ENCODE measurements at regions not wholly inside any gene's neighbourhood (a gene's known extent, or its start where the extent isn't known, plus 50 kb on each side); places are given as distances from the start of the nearest gene placed in this dataset.

DNA sequence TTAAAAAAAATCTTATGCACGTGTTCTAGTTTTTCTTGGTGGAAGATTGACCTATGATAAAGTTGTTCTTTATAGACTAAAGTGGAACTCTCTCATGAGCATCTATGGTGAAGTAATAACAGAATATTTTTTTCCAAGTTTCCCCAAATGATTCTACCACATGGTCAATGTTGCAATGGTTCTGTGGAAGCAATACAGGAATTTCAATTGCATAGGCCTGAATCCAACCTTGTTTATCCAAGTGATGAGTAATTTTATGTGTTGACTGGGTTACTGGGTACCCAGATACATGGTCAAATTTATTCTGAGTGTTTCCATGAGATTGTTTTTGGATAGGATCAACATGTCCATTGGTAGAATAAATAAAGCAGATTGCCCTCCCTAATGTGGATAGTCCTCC lies 581.5 kb downstream of the MMUT start:
- Histone ChIP-seq H3K18ac (ENCODE audit: insufficient read length, low read depth, low read length) (no peak overlapping the region), H2BK5ac (ENCODE audit: insufficient read length, low read length) (no peak overlapping the region), H4K5ac (ENCODE audit: insufficient read length, low read depth, low read length) (no peak overlapping the region), H3K23me2 (ENCODE audit: insufficient read length, low read depth, low read length, poor library complexity, severe bottlenecking) (no peaks in the 10 kb centered on the region), H3K56ac (ENCODE audit: insufficient read length, low read depth, low read length) (no peak overlapping the region), H3K9ac (ENCODE audit: extremely low read depth, insufficient read length, low read length) (no peak overlapping the region), H4K8ac (replicated peaks; ENCODE audit: insufficient read length, low read depth, low read length) (no peak overlapping the region), H3K79me1 (ENCODE audit: insufficient read depth, low read depth, low read length, poor library complexity, severe bottlenecking) (no peaks in the 10 kb centered on the region), H3K14ac (ENCODE audit: insufficient read depth, low read length) (no peak overlapping the region), H3K79me2 (ENCODE audit: insufficient read depth, low read length) (no peaks in the 10 kb centered on the region), H3K4ac (ENCODE audit: low read depth, low read length) (no peak overlapping the region), H3K27me3 (ENCODE audit: insufficient read depth, low read length) (no peaks in the 10 kb centered on the region), H2BK12ac (ENCODE audit: insufficient read length, low read depth, low read length) (no peak overlapping the region), H2AFZ (ENCODE audit: low read length) (no peak overlapping the region), H3K23ac (ENCODE audit: insufficient read length, low read depth, low read length) (no peak overlapping the region), H3K4me1 (ENCODE audit: insufficient read depth, low read length) (no peaks in the 10 kb centered on the region), H2BK20ac (ENCODE audit: low read depth, low read length, poor library complexity, severe bottlenecking) (no peak overlapping the region), H3K4me2 (ENCODE audit: insufficient read depth, insufficient read length, low read length) (no peak overlapping the region), H3K27ac (ENCODE audit: insufficient read length, low read depth, low read length) (no peak overlapping the region), H2BK15ac (ENCODE audit: low read depth, low read length) (no peak overlapping the region), H3T11ph (ENCODE audit: low read length) (no peak overlapping the region), H4K91ac (ENCODE audit: insufficient read length, low read depth, low read length) (no peak overlapping the region), H2BK120ac (ENCODE audit: low read depth, low read length, poor library complexity, severe bottlenecking) (no peak overlapping the region), H2AK5ac (ENCODE audit: insufficient read length, low read length) (no peak overlapping the region), H3K9me3 (ENCODE audit: control insufficient read depth, low read depth, low read length) (no peaks in the 10 kb centered on the region), H4K20me1 (ENCODE audit: control insufficient read depth, insufficient read depth, insufficient read length) (no peaks in the 10 kb centered on the region)
- H3K9me3 Mint-ChIP-seq, result no peaks in the 10 kb centered on the region
- TF ChIP-seq CTCF (conservative IDR thresholded peaks at IDR 0.05), result no peak
- no peak overlapping the region for H3K4me3 Mint-ChIP-seq
- H3K4me1 Mint-ChIP-seq, result no peaks in the 10 kb centered on the region
- no peaks in the 10 kb centered on the region; a peak in 1 of 7 replicates for H3K36me3 Mint-ChIP-seq (ENCODE audit: insufficient read depth in 1 of 3, low read depth in 3 of 3)
- no peak overlapping the region for H3K27ac Mint-ChIP-seq
- no peaks in the 10 kb centered on the region for H3K27me3 Mint-ChIP-seq (ENCODE audit: low read depth)
- no peak for DNase-seq
- WGBS (ENCODE audit: extremely low coverage, insufficient read length, low lambda C conversion rate), result no CpG with 5 or more reads among the region's 1 CpG

Measured in H9 (cell line).